Heart left ventricle (tissue), 16 donors: ENCODE measurements at regions not wholly inside any gene's neighbourhood (a gene's known extent, or its start where the extent isn't known, plus 50 kb on each side); places are given as distances from the start of the nearest gene placed in this dataset.

ENCODE experiments used
- ATAC-seq, 4 donors: fragments of 200-7000 bp; cut with Tn5 transposase; one replicate each; pipeline ENCODE4 v1.9.1; 2020 to 2022; ENCODE audit warnings: moderate library complexity in 4 of 4, mild to moderate bottlenecking in 3 of 4, moderate number of reproducible peaks in 1 of 4
- DNase-seq, 5 donors: peaks; one replicate each; pipeline ENCODE4 v3.0.0-alpha.2; 2020
- H3K27ac ChIP-seq, 12 donors: fragments of 200-600 bp; sonication (generic) in 4 of 12; one replicate each; pipeline versions ENCODE4 v1.5.0 to v1.8.0; 2016 to 2022; ENCODE audit warnings: mild to moderate bottlenecking in 2 of 12
- H3K27me3 ChIP-seq, 9 donors: fragments of 200-600 bp; sonication (generic) in 2 of 9; one replicate each; pipeline versions ENCODE4 v1.5.1 to v1.8.0; 2016 to 2022; ENCODE audit warnings: mild to moderate bottlenecking in 3 of 9
- H3K36me3 ChIP-seq, 9 donors: fragments of 200-600 bp; sonication (generic) in 2 of 9; one replicate each; pipeline versions ENCODE4 v1.5.0 to v1.8.0; 2018 to 2022; ENCODE audit warnings: mild to moderate bottlenecking in 2 of 9
- H3K4me1 ChIP-seq, 12 donors: fragments of 200-600 bp; sonication (generic) in 4 of 12; one replicate each; pipeline versions ENCODE4 v1.5.0 to v1.8.0; 2016 to 2022; ENCODE audit warnings: mild to moderate bottlenecking in 3 of 12
- H3K4me3 ChIP-seq, 12 donors: fragments of 200-600 bp; sonication (generic) in 4 of 12; one replicate each; pipeline versions ENCODE4 v1.5.0 to v1.8.0; 2017 to 2022; ENCODE audit warnings: mild to moderate bottlenecking in 9 of 12, moderate library complexity in 4 of 12
- H3K9me3 ChIP-seq, 12 donors: fragments of 200-600 bp; sonication (generic) in 4 of 12; one replicate each; pipeline versions ENCODE4 v1.5.0 to v1.8.0; 2016 to 2022; ENCODE audit warnings: mild to moderate bottlenecking in 1 of 12
- POLR2A ChIP-seq, 2 donors: fragments of 450-650 bp; IDR thresholded peaks; one replicate each; pipeline ENCODE4 v1.6.1; 2017; ENCODE audit warnings: antibody characterized with exemption in 2 of 2, mild to moderate bottlenecking in 2 of 2, moderate library complexity in 2 of 2
- WGBS, 4 donors: extraction: QIAGEN DNeasy Blood & Tissue Kit in 2 of 4; methylation state at CpG; one replicate each; pipeline versions ENCODE4 v1.1.5 to v1.1.7; 2013 to 2018; 5-methylcytosine and 5-hydroxymethylcytosine counted together
- intact Hi-C, 10 donors: fragments of 100-400 bp; cut with DNase I; formaldehyde crosslinking; loops; one replicate each; pipeline versions ENCODE4 v1.11.1 to v1.14.2; 2022
- TF ChIP-seq, protein P1 (sequence below), 12 donors: fragments of 200-600 bp; sonication (generic) in 4 of 12; IDR thresholded peaks; one replicate each; pipeline versions ENCODE4 v1.5.0 to v1.8.0; 2018 to 2022; ENCODE audit warnings: antibody characterized with exemption in 12 of 12, mild to moderate bottlenecking in 5 of 12
- donor health status: ischemic (EF 13 %, LVEDD 7.1; RV severe dilation, severe dysfunction).
- donor health status: healthy with polysubstance abuse.
- donor health status: DM: no; HTN: yes; CAD: no.
- donor health status: DM: no; HTN: no; CAD: no.
- donor health status: ischemic (EF 25% LVEDD 6.9; RV normal size, moderate dysfunction).
- donor health status: ischemic (EF 25% LVEDD 5.7; RV mildly dilated, moderate dysfunction).
- donor health status: healthy.
- donor health status: DM: yes; HTN: yes; CAD: no.
- donor health status: ischemic (EF 35%, LVEDD 5.7; RV mildly dilated, moderate dysfunction).
- donor health status: nonischemic (EF 11% LVEDD 7.7; RV severe dilation, severe dysfunction).
- donor health status: DM: yes; HTN: yes; CAD: no.
- donor health status: PGD.
- donor health status: ischemic (EF 29% LVEDD 5.4; RV normal size, mild dysfunction).
- donor health status: nonischemic (EF 23%, LVEDD 6.1; RV moderate dilation, normal function).

DNA sequence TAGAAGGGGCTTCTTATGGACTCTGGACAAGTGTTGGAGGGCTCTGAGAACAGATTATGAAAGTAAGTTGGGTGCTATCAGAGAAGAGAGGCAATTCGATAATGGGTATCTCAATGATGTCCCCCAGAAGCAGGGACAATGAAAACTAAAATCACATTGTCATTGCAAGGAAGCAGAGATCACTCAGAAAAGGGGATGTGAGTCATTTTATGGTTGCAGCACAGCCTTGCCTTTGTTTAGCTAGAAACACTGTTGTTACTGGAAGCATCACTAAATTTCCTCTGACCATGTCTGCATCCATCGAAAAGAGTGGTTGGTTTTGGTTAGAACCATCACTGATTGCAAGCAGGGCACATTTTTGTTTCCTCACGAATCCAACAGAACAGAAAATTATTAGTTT is 246.8 kb upstream of the NWD2 start:
- DNase-seq (no peak), ATAC-seq (no peak)
- 62 to 72% (median 71%) methylated on average over 3 of the region's 3 CpGs for WGBS, 4 donors
- no peaks in the 10 kb centered on the region for H3K36me3 ChIP-seq
- TF ChIP-seq, protein P1, sequence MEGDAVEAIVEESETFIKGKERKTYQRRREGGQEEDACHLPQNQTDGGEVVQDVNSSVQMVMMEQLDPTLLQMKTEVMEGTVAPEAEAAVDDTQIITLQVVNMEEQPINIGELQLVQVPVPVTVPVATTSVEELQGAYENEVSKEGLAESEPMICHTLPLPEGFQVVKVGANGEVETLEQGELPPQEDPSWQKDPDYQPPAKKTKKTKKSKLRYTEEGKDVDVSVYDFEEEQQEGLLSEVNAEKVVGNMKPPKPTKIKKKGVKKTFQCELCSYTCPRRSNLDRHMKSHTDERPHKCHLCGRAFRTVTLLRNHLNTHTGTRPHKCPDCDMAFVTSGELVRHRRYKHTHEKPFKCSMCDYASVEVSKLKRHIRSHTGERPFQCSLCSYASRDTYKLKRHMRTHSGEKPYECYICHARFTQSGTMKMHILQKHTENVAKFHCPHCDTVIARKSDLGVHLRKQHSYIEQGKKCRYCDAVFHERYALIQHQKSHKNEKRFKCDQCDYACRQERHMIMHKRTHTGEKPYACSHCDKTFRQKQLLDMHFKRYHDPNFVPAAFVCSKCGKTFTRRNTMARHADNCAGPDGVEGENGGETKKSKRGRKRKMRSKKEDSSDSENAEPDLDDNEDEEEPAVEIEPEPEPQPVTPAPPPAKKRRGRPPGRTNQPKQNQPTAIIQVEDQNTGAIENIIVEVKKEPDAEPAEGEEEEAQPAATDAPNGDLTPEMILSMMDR (IDR thresholded peaks at IDR 0.05), result no peak
- no peak for TF ChIP-seq POLR2A (IDR thresholded peaks at IDR 0.05)
- intact Hi-C loops, result no loop called here
- H3K27me3 ChIP-seq, result no peaks in the 10 kb centered on the region
- no peak overlapping the region for H3K4me3 ChIP-seq
- no peaks in the 10 kb centered on the region for H3K9me3 ChIP-seq
- H3K4me1 ChIP-seq, result no peaks in the 10 kb centered on the region
- H3K27ac ChIP-seq, result no peak overlapping the region

GRCh38 chr4:37000281-37000680 is 244.3 kb upstream of the NWD2 start:
- TF ChIP-seq POLR2A (IDR thresholded peaks at IDR 0.05), result no peak
- TF ChIP-seq, protein P1 (IDR thresholded peaks at IDR 0.05), result no peak
- Histone ChIP-seq H3K27me3 (no peaks in the 10 kb centered on the region), H3K27ac (no peak overlapping the region), H3K9me3 (no peaks in the 10 kb centered on the region), H3K4me3 (no peak overlapping the region), H3K4me1 (no peaks in the 10 kb centered on the region), H3K36me3 (no peaks in the 10 kb centered on the region)
- ATAC-seq, result no peak
- 79 to 84% (median 84%) methylated on average over 2 of the region's 2 CpGs for WGBS, 4 donors
- DNase-seq, result no peak
- intact Hi-C loops, result no loop called here

DNA sequence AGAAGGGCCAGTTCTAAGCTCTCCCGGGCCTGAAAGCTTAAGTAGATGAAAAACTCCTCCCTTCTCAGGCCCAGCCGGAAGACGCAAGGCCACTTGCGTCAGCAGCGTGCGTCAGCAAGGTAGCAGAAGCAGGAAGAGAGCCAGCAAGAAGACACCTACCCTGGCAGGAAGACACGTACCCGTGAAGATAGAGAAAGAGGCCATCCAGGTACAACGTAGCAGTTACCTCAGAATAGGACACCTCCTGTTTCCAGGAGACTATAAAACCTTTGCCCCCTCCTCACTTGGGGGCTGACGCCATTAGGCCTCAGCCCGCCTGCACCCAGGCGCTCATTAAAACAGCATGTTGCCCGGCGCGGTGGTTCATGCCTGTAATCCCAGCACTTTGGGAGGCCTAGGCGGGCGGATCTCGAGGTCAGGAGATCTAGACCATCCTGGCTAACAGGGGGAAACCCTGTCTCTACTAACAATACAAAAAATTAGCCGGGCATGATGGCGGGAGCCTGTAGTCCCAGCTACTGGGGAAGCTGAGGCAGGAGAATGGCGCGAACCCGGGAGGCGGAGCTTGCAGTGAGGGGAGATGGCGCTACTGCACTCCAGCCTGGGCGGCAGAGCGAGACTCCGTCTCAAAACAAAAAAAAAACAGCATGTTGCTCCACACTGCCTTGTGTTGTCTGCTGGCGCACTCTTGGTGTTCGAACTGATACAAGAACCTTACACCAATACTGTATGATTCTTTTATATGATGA is 242.7 kb upstream of the NWD2 start:
- WGBS, 4 donors, result 92 to 96% (median 95%) methylated on average over 30 of the region's 30 CpGs
- Histone ChIP-seq H3K9me3 (no peaks in the 10 kb centered on the region), H3K36me3 (no peaks in the 10 kb centered on the region), H3K4me1 (no peaks in the 10 kb centered on the region), H3K27ac (no peak overlapping the region), H3K4me3 (no peak overlapping the region), H3K27me3 (no peaks in the 10 kb centered on the region)
- DNase-seq, result no peak
- intact Hi-C loops, result no loop called here
- ATAC-seq, result no peak
- TF ChIP-seq, protein P1 (IDR thresholded peaks at IDR 0.05), result no peak
- TF ChIP-seq POLR2A (IDR thresholded peaks at IDR 0.05), result no peak

DNA sequence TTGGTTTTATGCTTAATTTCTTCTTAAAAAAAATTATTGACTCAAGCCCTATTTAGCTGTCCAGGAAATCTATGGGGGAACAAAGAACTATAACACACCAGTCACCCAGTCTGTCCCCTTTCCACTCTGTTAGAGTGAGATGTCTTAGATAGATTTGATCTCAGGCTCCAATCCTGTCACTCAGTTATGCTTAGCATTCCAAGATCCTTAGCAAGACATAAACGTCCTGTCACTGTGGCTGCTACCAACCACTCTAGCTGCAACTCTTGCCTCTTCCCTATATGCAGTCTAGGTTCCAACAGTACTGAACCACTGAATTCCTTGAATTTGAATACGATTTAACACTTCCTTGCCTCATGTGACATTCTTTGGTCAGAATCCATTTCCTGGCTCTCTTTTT is 241.9 kb upstream of the NWD2 start:
- H3K4me1 ChIP-seq, result no peaks in the 10 kb centered on the region

More for the DNA sequence above, 241.9 kb upstream of the NWD2 start:
- Histone ChIP-seq H3K4me3 (no peak overlapping the region), H3K27me3 (no peaks in the 10 kb centered on the region), H3K27ac (no peak overlapping the region), H3K9me3 (no peaks in the 10 kb centered on the region), H3K36me3 (no peaks in the 10 kb centered on the region)
- TF ChIP-seq, protein P1 (IDR thresholded peaks at IDR 0.05), result no peak
- TF ChIP-seq POLR2A (IDR thresholded peaks at IDR 0.05), result no peak
- ATAC-seq, result no peak
- DNase-seq, result no peak
- 33 to 48% (median 42%) methylated on average over 2 of the region's 2 CpGs for WGBS, 4 donors
- intact Hi-C loops, result no loop called here
